T-helper 17 cell (primary cell): ENCODE measurements at regions not wholly inside any gene's neighbourhood (a gene's known extent, or its start where the extent isn't known, plus 50 kb on each side); places are given as distances from the start of the nearest gene placed in this dataset.
"Not testable (repeated sequence)": the region's sequence is repeated elsewhere in the genome, so short reads cannot be mapped to it uniquely, and the experiment has no call there.

ENCODE experiments used
- ATAC-seq: fragments of 150-1000 bp; cut with Tn5 transposase; 2 replicates; pipeline ENCODE4 v1.10.0; 2021; ENCODE audit warnings: mild to moderate bottlenecking, moderate library complexity
- DNase-seq, 3 donors: peaks; one replicate each; pipeline versions ENCODE4 v3.0.0 to v3.0.0-alpha.2; 2020 to 2021
- H3K9me3 ChIP-seq: one replicate; pipeline ENCODE4 v1.7.0; 2013; ENCODE audit warnings: low read length, mild to moderate bottlenecking; ENCODE audit not compliant: control insufficient read depth, poor library complexity, severe bottlenecking
- H3K27ac Mint-ChIP-seq: one replicate; pipeline ENCODE4 v1.8.0; 2022; ENCODE audit warnings: mild to moderate bottlenecking, moderate library complexity, mixed read lengths
- H3K27me3 Mint-ChIP-seq: one replicate; pipeline ENCODE4 v1.8.0; 2022; ENCODE audit warnings: mixed read lengths
- H3K36me3 Mint-ChIP-seq: one replicate; pipeline ENCODE4 v1.8.0; 2022; ENCODE audit warnings: low read depth, mixed read lengths
- H3K4me1 Mint-ChIP-seq: one replicate; pipeline ENCODE4 v1.8.0; 2022; ENCODE audit warnings: mild to moderate bottlenecking, mixed read lengths
- H3K4me3 Mint-ChIP-seq: one replicate; pipeline ENCODE4 v1.8.0; 2022; ENCODE audit warnings: mild to moderate bottlenecking, moderate library complexity, mixed read lengths

- peaks cover 73% of the 10 kb centered on the region for H3K27me3 Mint-ChIP-seq
- peak; percentile 73 for ATAC-seq
- no peaks in the 10 kb centered on the region for H3K9me3 ChIP-seq
- no peak for DNase-seq
- no peak overlapping the region for H3K27ac Mint-ChIP-seq
- no peak overlapping the region for H3K4me3 Mint-ChIP-seq
- peaks cover 16% of the 10 kb centered on the region for H3K4me1 Mint-ChIP-seq
- H3K36me3 Mint-ChIP-seq, result peaks cover 14% of the 10 kb centered on the region
Observed at GRCh38 chr5:54881286-54882005, 103.9 kb downstream of the ESM1 start.

- DNase-seq, result no peak
- Mint-ChIP-seq H3K36me3 (peaks cover 5% of the 10 kb centered on the region), H3K4me1 (peaks cover 7% of the 10 kb centered on the region), H3K27ac (no peak overlapping the region), H3K4me3 (no peak overlapping the region), H3K27me3 (peaks cover 65% of the 10 kb centered on the region)
- no peaks in the 10 kb centered on the region for H3K9me3 ChIP-seq
- ATAC-seq, result no peak
Observed at GRCh38 chr5:54876976-54877375, 108.4 kb downstream of the ESM1 start.

GRCh38 chr5:54876556-54876955, 108.8 kb downstream of the ESM1 start:
- Mint-ChIP-seq H3K27ac (no peak overlapping the region), H3K27me3 (peaks cover 65% of the 10 kb centered on the region)

GRCh38 chr5:54874337-54875021, 110.9 kb downstream of the ESM1 start:
- Mint-ChIP-seq H3K27me3 (peaks cover 72% of the 10 kb centered on the region), H3K36me3 (peaks cover 2% of the 10 kb centered on the region), H3K4me3 (no peak overlapping the region), H3K4me1 (peaks cover 6% of the 10 kb centered on the region), H3K27ac (no peak overlapping the region)
- H3K9me3 ChIP-seq, result no peaks in the 10 kb centered on the region
- ATAC-seq, result no peak
- no peak for DNase-seq

More at GRCh38 chr5:54876556-54876955, 108.8 kb downstream of the ESM1 start:
- Mint-ChIP-seq H3K36me3 (peaks cover 2% of the 10 kb centered on the region), H3K4me3 (no peak overlapping the region), H3K4me1 (peaks cover 4% of the 10 kb centered on the region)
- no peak for DNase-seq
- H3K9me3 ChIP-seq, result no peaks in the 10 kb centered on the region
- ATAC-seq, result no peak

- Mint-ChIP-seq H3K27me3 (peaks cover 80% of the 10 kb centered on the region), H3K4me1 (peaks cover 6% of the 10 kb centered on the region), H3K27ac (no peak overlapping the region), H3K36me3 (peaks cover 2% of the 10 kb centered on the region), H3K4me3 (no peak overlapping the region)
- H3K9me3 ChIP-seq, result no peaks in the 10 kb centered on the region
- no peak for DNase-seq
- no peak for ATAC-seq
Observed at GRCh38 chr5:54873691-54874090, 111.7 kb downstream of the ESM1 start.

GRCh38 chr5:54872810-54873209, 112.6 kb downstream of the ESM1 start:
- Mint-ChIP-seq H3K27me3 (peaks cover 83% of the 10 kb centered on the region), H3K4me3 (no peak overlapping the region), H3K27ac (no peak overlapping the region), H3K36me3 (peaks cover 2% of the 10 kb centered on the region), H3K4me1 (peaks cover 6% of the 10 kb centered on the region)
- H3K9me3 ChIP-seq, result no peaks in the 10 kb centered on the region
- ATAC-seq, result no peak
- no peak for DNase-seq

- no peak overlapping the region for H3K4me3 Mint-ChIP-seq
- H3K36me3 Mint-ChIP-seq, result no peaks in the 10 kb centered on the region
- H3K27ac Mint-ChIP-seq, result no peak overlapping the region
- no peak for ATAC-seq
- no peaks in the 10 kb centered on the region for H3K9me3 ChIP-seq
- H3K27me3 Mint-ChIP-seq, result peaks cover 91% of the 10 kb centered on the region
- no peak for DNase-seq
- H3K4me1 Mint-ChIP-seq, result peaks cover 7% of the 10 kb centered on the region
Observed at GRCh38 chr5:54870271-54870670, 115.1 kb downstream of the ESM1 start.

- ATAC-seq (no peak), DNase-seq (no peak)
- H3K4me1 Mint-ChIP-seq, result peaks cover 7% of the 10 kb centered on the region
- H3K27ac Mint-ChIP-seq, result no peak overlapping the region
- no peaks in the 10 kb centered on the region for H3K36me3 Mint-ChIP-seq
- peaks cover 85% of the 10 kb centered on the region for H3K27me3 Mint-ChIP-seq
- H3K9me3 ChIP-seq, result no peaks in the 10 kb centered on the region
- no peak overlapping the region for H3K4me3 Mint-ChIP-seq
Observed at GRCh38 chr5:54869691-54870090, 115.7 kb downstream of the ESM1 start.

- Mint-ChIP-seq H3K36me3 (no peaks in the 10 kb centered on the region), H3K4me1 (peaks cover 7% of the 10 kb centered on the region), H3K27me3 (peaks cover 78% of the 10 kb centered on the region), H3K27ac (no peak overlapping the region), H3K4me3 (no peak overlapping the region)
- DNase-seq, result no peak
- H3K9me3 ChIP-seq, result no peaks in the 10 kb centered on the region
- ATAC-seq, result no peak
Observed at GRCh38 chr5:54868511-54869483, 116.6 kb downstream of the ESM1 start.

GRCh38 chr5:54867310-54867944, 118.0 kb downstream of the ESM1 start:
- H3K27me3 Mint-ChIP-seq, result peaks cover 80% of the 10 kb centered on the region
- ATAC-seq (peak; percentile 70), DNase-seq (no peak)
- peaks cover 2% of the 10 kb centered on the region for H3K36me3 Mint-ChIP-seq
- H3K9me3 ChIP-seq, result no peaks in the 10 kb centered on the region
- peak overlapping the region; percentile 36 for H3K4me3 Mint-ChIP-seq
- peaks cover 7% of the 10 kb centered on the region for H3K4me1 Mint-ChIP-seq
- no peak overlapping the region for H3K27ac Mint-ChIP-seq

- H3K9me3 ChIP-seq, H3K27ac Mint-ChIP-seq, DNase-seq, H3K36me3 Mint-ChIP-seq, ATAC-seq, H3K4me3 Mint-ChIP-seq, H3K4me1 Mint-ChIP-seq: not testable (repeated sequence)
- peaks cover 74% of the 10 kb centered on the region for H3K27me3 Mint-ChIP-seq
Observed at GRCh38 chr5:54864911-54865515, 120.4 kb downstream of the ESM1 start.

GRCh38 chr5:54862036-54862435, 123.4 kb downstream of the ESM1 start:
- peaks cover 5% of the 10 kb centered on the region for H3K4me1 Mint-ChIP-seq
- peaks cover 5% of the 10 kb centered on the region for H3K9me3 ChIP-seq
- H3K27me3 Mint-ChIP-seq, result peaks cover 62% of the 10 kb centered on the region
- no peak overlapping the region for H3K4me3 Mint-ChIP-seq
- peaks cover 8% of the 10 kb centered on the region for H3K36me3 Mint-ChIP-seq
- ATAC-seq (no peak), DNase-seq (no peak)
- H3K27ac Mint-ChIP-seq, result no peak overlapping the region
